ENCODE measurements at regions not wholly inside any gene's neighbourhood (a gene's known extent, or its start where the extent isn't known, plus 50 kb on each side); places are given as distances from the start of the nearest gene placed in this dataset.

GRCh38 chr1:72579629-72580028, 297.3 kb upstream of the NEGR1 start:
- TF ChIP-seq, protein P1, sequence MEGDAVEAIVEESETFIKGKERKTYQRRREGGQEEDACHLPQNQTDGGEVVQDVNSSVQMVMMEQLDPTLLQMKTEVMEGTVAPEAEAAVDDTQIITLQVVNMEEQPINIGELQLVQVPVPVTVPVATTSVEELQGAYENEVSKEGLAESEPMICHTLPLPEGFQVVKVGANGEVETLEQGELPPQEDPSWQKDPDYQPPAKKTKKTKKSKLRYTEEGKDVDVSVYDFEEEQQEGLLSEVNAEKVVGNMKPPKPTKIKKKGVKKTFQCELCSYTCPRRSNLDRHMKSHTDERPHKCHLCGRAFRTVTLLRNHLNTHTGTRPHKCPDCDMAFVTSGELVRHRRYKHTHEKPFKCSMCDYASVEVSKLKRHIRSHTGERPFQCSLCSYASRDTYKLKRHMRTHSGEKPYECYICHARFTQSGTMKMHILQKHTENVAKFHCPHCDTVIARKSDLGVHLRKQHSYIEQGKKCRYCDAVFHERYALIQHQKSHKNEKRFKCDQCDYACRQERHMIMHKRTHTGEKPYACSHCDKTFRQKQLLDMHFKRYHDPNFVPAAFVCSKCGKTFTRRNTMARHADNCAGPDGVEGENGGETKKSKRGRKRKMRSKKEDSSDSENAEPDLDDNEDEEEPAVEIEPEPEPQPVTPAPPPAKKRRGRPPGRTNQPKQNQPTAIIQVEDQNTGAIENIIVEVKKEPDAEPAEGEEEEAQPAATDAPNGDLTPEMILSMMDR (IDR thresholded peaks at IDR 0.05), result no peak
- no peak for TF ChIP-seq POLR2A (IDR thresholded peaks at IDR 0.05)

Data from testis (tissue), 2 donors.